ENCODE measurements at regions not wholly inside any gene's neighbourhood (a gene's known extent, or its start where the extent isn't known, plus 50 kb on each side); places are given as distances from the start of the nearest gene placed in this dataset.

DNA sequence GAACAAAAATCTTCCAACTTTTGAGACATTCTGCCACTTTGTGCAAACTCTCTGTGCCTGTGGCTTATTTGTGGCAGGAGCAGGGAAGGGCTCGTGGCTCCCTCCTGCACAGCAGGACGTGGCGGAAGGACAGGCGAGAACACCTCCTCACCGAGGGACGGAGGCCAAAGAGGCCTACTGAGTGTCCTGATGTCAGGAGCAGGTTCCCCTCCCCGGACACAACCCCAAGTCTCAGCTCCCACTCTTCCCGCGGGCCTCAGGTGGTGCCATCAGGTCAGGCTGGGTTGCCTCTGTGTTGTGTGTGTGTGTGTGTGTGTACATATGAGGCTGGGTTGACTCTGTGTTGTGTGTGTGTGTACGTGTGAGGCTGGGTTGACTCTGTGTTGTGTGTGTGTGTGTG, 136.8 kb upstream of the LPCAT1 start:
- no peak overlapping the region for H2AFZ ChIP-seq (ENCODE audit: low read depth, low read length, severe bottlenecking)
- H4K20me1 ChIP-seq (ENCODE audit: low read depth, low read length) = no peaks in the 10 kb centered on the region
- no peak overlapping the region for H3K27ac ChIP-seq (ENCODE audit: low read depth, low read length)
- no peak overlapping the region for H3K4me2 ChIP-seq (ENCODE audit: low read depth, low read length, poor library complexity, severe bottlenecking)
- TF ChIP-seq, protein P1, sequence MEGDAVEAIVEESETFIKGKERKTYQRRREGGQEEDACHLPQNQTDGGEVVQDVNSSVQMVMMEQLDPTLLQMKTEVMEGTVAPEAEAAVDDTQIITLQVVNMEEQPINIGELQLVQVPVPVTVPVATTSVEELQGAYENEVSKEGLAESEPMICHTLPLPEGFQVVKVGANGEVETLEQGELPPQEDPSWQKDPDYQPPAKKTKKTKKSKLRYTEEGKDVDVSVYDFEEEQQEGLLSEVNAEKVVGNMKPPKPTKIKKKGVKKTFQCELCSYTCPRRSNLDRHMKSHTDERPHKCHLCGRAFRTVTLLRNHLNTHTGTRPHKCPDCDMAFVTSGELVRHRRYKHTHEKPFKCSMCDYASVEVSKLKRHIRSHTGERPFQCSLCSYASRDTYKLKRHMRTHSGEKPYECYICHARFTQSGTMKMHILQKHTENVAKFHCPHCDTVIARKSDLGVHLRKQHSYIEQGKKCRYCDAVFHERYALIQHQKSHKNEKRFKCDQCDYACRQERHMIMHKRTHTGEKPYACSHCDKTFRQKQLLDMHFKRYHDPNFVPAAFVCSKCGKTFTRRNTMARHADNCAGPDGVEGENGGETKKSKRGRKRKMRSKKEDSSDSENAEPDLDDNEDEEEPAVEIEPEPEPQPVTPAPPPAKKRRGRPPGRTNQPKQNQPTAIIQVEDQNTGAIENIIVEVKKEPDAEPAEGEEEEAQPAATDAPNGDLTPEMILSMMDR (IDR thresholded peaks at IDR 0.05; ENCODE audit: insufficient read depth, low read length, poor library complexity, severe bottlenecking) = no peak
- no peak for TF ChIP-seq EZH2phosphoT487 (conservative IDR thresholded peaks at IDR 0.05; ENCODE audit: low read length)
- H3K27me3 ChIP-seq (ENCODE audit: low read length) = no peaks in the 10 kb centered on the region
- no peak overlapping the region for H3K9ac ChIP-seq (ENCODE audit: low read length)
- no peak overlapping the region for H3K4me3 ChIP-seq (ENCODE audit: insufficient read depth, low read length, poor library complexity, severe bottlenecking)
- H3K79me2 ChIP-seq (ENCODE audit: insufficient read depth, low read length) = no peaks in the 10 kb centered on the region
- H3K9me3 ChIP-seq (ENCODE audit: insufficient read depth, low read length) = no peaks in the 10 kb centered on the region
- no peaks in the 10 kb centered on the region for H3K36me3 ChIP-seq (ENCODE audit: low read length)
- H3F3A ChIP-seq (ENCODE audit: insufficient read depth) = no peaks in the 10 kb centered on the region
- H3K9me2 ChIP-seq (replicated peaks; ENCODE audit: insufficient read depth, low read length) = no peaks in the 10 kb centered on the region

DNA sequence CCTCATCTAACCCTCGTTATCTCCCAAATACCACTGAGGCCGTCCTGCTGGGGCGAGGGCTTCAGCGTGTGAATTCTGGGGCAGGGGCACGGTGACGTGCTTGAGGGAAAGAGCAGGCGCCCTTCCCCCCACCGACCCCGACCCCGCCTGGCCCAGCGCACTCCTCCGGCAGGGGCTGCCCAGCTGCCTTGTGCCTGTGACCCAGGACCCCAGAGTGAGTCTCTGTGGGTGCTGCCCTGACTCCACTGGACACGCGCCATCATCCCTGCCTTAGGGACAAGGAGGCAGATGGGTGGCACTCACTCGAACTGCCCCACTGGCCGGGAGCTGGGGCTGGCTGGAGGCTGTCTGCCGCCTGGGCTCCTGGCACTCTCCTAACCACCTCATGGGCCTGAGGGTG, 136.2 kb upstream of the LPCAT1 start:
- Histone ChIP-seq H3K4me2 (ENCODE audit: low read depth, low read length, poor library complexity, severe bottlenecking) (no peak overlapping the region), H3K36me3 (ENCODE audit: low read length) (no peaks in the 10 kb centered on the region), H3K79me2 (ENCODE audit: insufficient read depth, low read length) (no peaks in the 10 kb centered on the region), H2AFZ (ENCODE audit: low read depth, low read length, severe bottlenecking) (no peak overlapping the region), H3K27me3 (ENCODE audit: low read length) (no peaks in the 10 kb centered on the region), H3F3A (ENCODE audit: insufficient read depth) (no peaks in the 10 kb centered on the region), H3K9me2 (replicated peaks; ENCODE audit: insufficient read depth, low read length) (no peaks in the 10 kb centered on the region), H3K4me3 (ENCODE audit: insufficient read depth, low read length, poor library complexity, severe bottlenecking) (no peak overlapping the region), H3K9me3 (ENCODE audit: insufficient read depth, low read length) (no peaks in the 10 kb centered on the region), H4K20me1 (ENCODE audit: low read depth, low read length) (no peaks in the 10 kb centered on the region), H3K9ac (ENCODE audit: low read length) (no peak overlapping the region), H3K27ac (ENCODE audit: low read depth, low read length) (no peak overlapping the region)
- TF ChIP-seq EZH2phosphoT487 (conservative IDR thresholded peaks at IDR 0.05; ENCODE audit: low read length) = no peak
- TF ChIP-seq, protein P1 (IDR thresholded peaks at IDR 0.05; ENCODE audit: insufficient read depth, low read length, poor library complexity, severe bottlenecking) = no peak

- no peaks in the 10 kb centered on the region for H3K9me3 ChIP-seq (ENCODE audit: insufficient read depth, low read length)
- no peaks in the 10 kb centered on the region for H3K79me2 ChIP-seq (ENCODE audit: insufficient read depth, low read length)
- no peaks in the 10 kb centered on the region for H3F3A ChIP-seq (ENCODE audit: insufficient read depth)
- H3K4me3 ChIP-seq (ENCODE audit: insufficient read depth, low read length, poor library complexity, severe bottlenecking) = no peak overlapping the region
- no peaks in the 10 kb centered on the region for H4K20me1 ChIP-seq (ENCODE audit: low read depth, low read length)
- TF ChIP-seq, protein P1 (IDR thresholded peaks at IDR 0.05; ENCODE audit: insufficient read depth, low read length, poor library complexity, severe bottlenecking) = no peak
- TF ChIP-seq EZH2phosphoT487 (conservative IDR thresholded peaks at IDR 0.05; ENCODE audit: low read length) = no peak
- H3K27ac ChIP-seq (ENCODE audit: low read depth, low read length) = no peak overlapping the region
- H3K9me2 ChIP-seq (replicated peaks; ENCODE audit: insufficient read depth, low read length) = no peaks in the 10 kb centered on the region
- no peak overlapping the region for H3K9ac ChIP-seq (ENCODE audit: low read length)
- no peaks in the 10 kb centered on the region for H3K36me3 ChIP-seq (ENCODE audit: low read length)
- no peak overlapping the region for H3K4me2 ChIP-seq (ENCODE audit: low read depth, low read length, poor library complexity, severe bottlenecking)
- no peaks in the 10 kb centered on the region for H3K27me3 ChIP-seq (ENCODE audit: low read length)
- no peak overlapping the region for H2AFZ ChIP-seq (ENCODE audit: low read depth, low read length, severe bottlenecking)
These were observed 135.6 kb upstream of the LPCAT1 start for GRCh38 chr5:1659100-1659981.
